Coronary artery (tissue), 2 donors: ENCODE measurements at regions not wholly inside any gene's neighbourhood (a gene's known extent, or its start where the extent isn't known, plus 50 kb on each side); places are given as distances from the start of the nearest gene placed in this dataset.

Experiments used
- DNase-seq: peaks from one replicate; pipeline ENCODE4 v3.0.0-alpha.2; 2017; ENCODE audit warnings: low spot score
- H3K27ac ChIP-seq, 2 donors: fragments of 200-600 bp; sonication (generic); one replicate each; pipeline ENCODE4 v1.5.1; 2016 to 2019
- H3K4me3 ChIP-seq: fragments of 200-600 bp; sonication (generic); 2 replicates; pipeline ENCODE4 v1.5.1; 2016; ENCODE audit warnings: mild to moderate bottlenecking, moderate library complexity
- TF ChIP-seq, protein P1 (sequence below): fragments of 200-600 bp; sonication (generic); IDR thresholded peaks from one replicate; pipeline ENCODE4 v1.5.1; 2019; ENCODE audit warnings: antibody characterized with exemption

DNA sequence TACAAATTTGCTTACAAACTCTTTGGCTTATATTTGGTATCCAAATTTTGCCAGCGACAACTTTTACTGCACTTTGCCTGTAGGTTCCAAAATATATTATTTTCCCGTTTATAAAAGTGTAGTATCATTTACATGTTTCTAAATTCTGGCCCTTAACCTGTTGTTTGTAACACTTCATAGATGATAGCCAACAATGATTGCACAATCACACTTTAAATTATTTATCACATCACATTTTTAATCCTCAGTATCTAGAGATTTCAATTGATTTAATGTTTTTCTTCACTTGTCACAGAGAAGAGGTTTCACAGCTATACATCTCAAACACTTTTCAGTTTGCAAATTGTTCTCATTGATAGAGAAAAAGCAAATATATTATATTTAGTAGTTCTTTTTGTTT is 1151.2 kb upstream of the EYS start:
- TF ChIP-seq, protein P1, sequence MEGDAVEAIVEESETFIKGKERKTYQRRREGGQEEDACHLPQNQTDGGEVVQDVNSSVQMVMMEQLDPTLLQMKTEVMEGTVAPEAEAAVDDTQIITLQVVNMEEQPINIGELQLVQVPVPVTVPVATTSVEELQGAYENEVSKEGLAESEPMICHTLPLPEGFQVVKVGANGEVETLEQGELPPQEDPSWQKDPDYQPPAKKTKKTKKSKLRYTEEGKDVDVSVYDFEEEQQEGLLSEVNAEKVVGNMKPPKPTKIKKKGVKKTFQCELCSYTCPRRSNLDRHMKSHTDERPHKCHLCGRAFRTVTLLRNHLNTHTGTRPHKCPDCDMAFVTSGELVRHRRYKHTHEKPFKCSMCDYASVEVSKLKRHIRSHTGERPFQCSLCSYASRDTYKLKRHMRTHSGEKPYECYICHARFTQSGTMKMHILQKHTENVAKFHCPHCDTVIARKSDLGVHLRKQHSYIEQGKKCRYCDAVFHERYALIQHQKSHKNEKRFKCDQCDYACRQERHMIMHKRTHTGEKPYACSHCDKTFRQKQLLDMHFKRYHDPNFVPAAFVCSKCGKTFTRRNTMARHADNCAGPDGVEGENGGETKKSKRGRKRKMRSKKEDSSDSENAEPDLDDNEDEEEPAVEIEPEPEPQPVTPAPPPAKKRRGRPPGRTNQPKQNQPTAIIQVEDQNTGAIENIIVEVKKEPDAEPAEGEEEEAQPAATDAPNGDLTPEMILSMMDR: no peak
- no peak overlapping the region for H3K27ac ChIP-seq
- DNase-seq: no peak
- no peak overlapping the region for H3K4me3 ChIP-seq

DNA sequence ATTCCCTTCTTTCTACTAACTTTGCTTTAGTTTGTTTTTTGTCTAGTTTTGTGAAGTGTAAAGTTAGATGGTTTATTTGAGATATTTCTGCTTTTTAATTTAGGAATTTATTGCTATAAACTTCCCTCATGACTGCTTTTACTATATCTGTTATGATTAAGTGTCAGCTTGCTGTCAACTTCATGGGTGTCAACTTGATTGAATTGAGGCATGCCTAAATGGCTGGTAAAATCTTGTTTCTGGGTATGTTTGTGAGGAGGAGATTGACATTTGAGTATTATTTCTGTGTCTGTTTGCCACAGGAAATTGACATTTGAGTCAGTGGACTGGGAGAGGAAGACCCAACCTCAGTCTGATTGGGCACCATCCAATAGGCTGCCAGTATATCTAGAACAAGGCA is 1147.0 kb upstream of the EYS start:
- H3K27ac ChIP-seq: no peak overlapping the region
- TF ChIP-seq, protein P1: no peak
- no peak overlapping the region for H3K4me3 ChIP-seq
- no peak for DNase-seq

DNA sequence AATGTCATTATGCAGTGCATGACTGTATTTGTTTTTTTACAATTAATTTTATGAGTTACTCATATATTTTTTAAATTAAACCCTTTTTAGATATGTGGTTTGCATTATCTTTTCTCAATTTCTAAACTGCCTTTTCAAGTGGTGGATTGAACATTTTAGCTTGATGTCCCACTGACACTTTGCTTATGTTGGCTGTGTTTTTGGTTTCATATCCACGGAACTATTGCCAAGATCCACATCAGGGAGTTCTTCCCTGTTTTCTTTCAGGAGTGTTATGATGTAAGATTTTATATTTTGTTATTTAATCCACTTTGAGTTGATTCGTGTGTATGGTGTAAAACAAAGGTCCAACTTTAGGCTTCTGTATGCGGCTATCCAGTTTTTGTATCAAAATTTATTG is 1144.9 kb upstream of the EYS start:
- DNase-seq: no peak
- TF ChIP-seq, protein P1: no peak
- no peak overlapping the region for H3K4me3 ChIP-seq
- no peak overlapping the region for H3K27ac ChIP-seq

DNA sequence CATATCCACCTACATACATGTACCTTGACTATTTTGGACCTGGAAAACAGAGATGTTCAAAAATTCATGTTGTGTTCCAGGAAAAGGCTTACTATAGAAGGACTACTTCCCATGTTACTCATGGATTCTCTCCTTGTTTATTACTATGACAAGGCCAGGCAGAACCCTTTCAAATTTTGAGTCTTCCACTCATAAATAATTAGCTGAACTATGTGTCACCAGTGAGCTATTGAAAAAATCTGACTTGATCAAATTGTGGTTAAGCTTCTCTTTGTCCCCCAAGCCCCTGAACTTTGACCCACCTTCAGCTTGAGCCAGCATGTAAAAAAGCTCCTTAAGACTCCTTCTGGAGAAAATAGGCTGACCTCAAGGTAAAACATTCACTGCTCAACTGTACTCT is 1142.8 kb upstream of the EYS start:
- Histone ChIP-seq H3K4me3 (no peak overlapping the region), H3K27ac (no peak overlapping the region)
- TF ChIP-seq, protein P1: no peak
- DNase-seq: no peak

DNA sequence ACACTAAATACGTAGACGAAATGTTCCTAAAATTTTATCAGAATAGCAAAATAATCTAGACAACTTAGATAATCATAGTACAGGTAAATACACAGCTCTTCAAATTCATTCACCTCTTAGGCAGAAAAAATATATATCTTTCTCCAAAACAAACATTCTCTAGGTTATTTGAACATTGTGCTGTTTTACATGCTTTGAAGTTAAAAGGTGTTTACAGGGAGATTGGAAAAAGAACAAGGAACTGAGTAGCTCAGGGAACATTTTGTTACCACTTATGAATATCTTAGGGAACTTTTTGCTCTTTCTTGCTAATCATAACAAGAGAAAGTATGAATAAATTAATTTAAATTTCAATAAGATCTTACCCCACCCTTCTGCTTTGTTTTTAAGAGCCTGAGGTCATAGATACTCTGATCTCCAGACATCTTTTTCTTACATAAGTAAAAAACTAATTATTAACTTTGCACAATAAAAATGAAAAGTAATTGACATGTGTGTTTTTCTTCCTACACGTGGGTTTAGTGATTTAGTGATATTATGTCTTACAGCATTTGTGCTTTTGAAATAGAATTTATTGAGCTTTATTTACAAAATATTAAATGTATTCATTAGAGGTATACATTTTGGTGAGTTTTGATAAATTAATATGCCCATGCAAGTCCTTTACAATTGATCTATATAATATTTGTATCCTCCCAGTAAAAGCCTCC is 1141.4 kb upstream of the EYS start:
- TF ChIP-seq, protein P1: no peak
- DNase-seq: no peak
- Histone ChIP-seq H3K4me3 (no peak overlapping the region), H3K27ac (no peak overlapping the region)

DNA sequence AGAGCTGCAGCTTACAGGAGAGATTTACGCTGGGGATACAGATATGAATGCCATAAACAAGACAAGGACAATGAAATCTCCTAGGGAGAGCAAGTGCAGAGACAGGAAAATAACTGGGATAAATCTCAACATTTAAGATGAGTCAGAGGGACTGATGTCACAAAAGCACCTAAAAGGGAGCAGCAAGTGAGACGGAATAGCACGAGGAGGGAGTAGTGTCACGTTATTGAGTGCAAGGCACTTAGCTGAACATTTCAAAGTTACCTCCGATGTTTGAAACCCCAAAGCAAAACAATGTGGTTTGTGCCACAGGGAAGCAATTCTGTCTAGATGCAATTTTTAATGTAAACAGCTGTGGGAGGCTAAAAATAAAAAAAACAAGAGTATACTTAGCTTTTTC is 1131.7 kb upstream of the EYS start:
- TF ChIP-seq, protein P1: no peak
- no peak for DNase-seq
- H3K27ac ChIP-seq: no peak overlapping the region
- H3K4me3 ChIP-seq: no peak overlapping the region

DNA sequence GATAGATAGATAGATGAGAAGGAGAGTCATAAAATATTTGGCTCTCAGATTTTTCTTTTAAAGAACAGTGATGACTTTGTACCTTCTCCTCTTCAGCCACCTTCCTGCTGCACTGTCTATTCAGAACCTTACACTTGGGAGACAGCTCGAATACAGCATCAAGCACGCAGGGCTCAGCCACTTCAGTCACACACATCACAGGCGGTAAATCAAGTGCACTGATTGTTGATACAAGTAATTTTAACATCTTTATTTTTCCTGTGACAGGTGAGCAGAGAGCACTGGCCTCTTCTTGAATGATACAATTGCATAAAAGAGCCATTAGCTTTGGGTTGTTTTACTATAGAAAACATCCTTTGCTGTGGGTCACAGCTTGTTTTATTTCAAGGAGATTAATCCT is 1118.5 kb upstream of the EYS start:
- Histone ChIP-seq H3K4me3 (no peak overlapping the region), H3K27ac (no peak overlapping the region)
- DNase-seq: no peak
- TF ChIP-seq, protein P1: no peak
